Heart right ventricle (tissue), 16 donors: ENCODE measurements at regions not wholly inside any gene's neighbourhood (a gene's known extent, or its start where the extent isn't known, plus 50 kb on each side); places are given as distances from the start of the nearest gene placed in this dataset.

Experiments used
- ATAC-seq, 8 donors: fragments of 200-7000 bp; cut with Tn5 transposase; one replicate each; pipeline ENCODE4 v1.9.1; 2020; ENCODE audit warnings: mild to moderate bottlenecking in 8 of 8, moderate library complexity in 8 of 8, moderate number of reproducible peaks in 1 of 8
- DNase-seq, 2 donors: peaks; one replicate each; pipeline ENCODE4 v3.0.0-alpha.2; 2020
- H3K27ac ChIP-seq, 10 donors: fragments of 200-600 bp; sonication (generic) in 2 of 10; one replicate each; pipeline versions ENCODE4 v1.5.0 to v1.8.0; 2020 to 2022; ENCODE audit warnings: mild to moderate bottlenecking in 3 of 10
- H3K27me3 ChIP-seq, 7 donors: fragments of 200-600 bp; one replicate each; pipeline ENCODE4 v1.8.0; 2021 to 2022; ENCODE audit warnings: mild to moderate bottlenecking in 2 of 7
- H3K36me3 ChIP-seq, 9 donors: fragments of 200-600 bp; sonication (generic) in 1 of 9; one replicate each; pipeline versions ENCODE4 v1.5.0 to v1.8.0; 2020 to 2022; ENCODE audit warnings: mild to moderate bottlenecking in 2 of 9
- H3K4me1 ChIP-seq, 9 donors: fragments of 200-600 bp; sonication (generic) in 1 of 9; one replicate each; pipeline versions ENCODE4 v1.5.0 to v1.8.0; 2020 to 2022; ENCODE audit warnings: mild to moderate bottlenecking in 4 of 9
- H3K4me3 ChIP-seq, 10 donors: fragments of 200-600 bp; sonication (generic) in 2 of 10; one replicate each; pipeline versions ENCODE4 v1.5.0 to v1.8.0; 2020 to 2022; ENCODE audit warnings: mild to moderate bottlenecking in 7 of 10, moderate library complexity in 2 of 10
- H3K9me3 ChIP-seq, 11 donors: fragments of 200-600 bp in 10 of 11; sonication (generic) in 2 of 11; one replicate each; pipeline versions ENCODE4 v1.5.0 to v1.8.0; 2013 to 2022; ENCODE audit warnings: mild to moderate bottlenecking in 2 of 11, control low read depth in 1 of 11, moderate library complexity in 1 of 11
- CTCF ChIP-seq, 9 donors: fragments of 200-600 bp; sonication (generic) in 2 of 9; IDR thresholded peaks; one replicate each; pipeline versions ENCODE4 v1.5.0 to v1.8.0; 2021 to 2022; ENCODE audit warnings: antibody characterized with exemption in 9 of 9, mild to moderate bottlenecking in 5 of 9, moderate library complexity in 1 of 9
- whole genome bisulfite sequencing, 2 donors: extraction: QIAGEN DNeasy Blood & Tissue Kit; methylation state at CpG; one replicate each; pipeline ENCODE4 v1.1.7; 2013; ENCODE audit warnings: inconsistent platforms in 1 of 2; 5-methylcytosine and 5-hydroxymethylcytosine counted together
- intact Hi-C, 10 donors: fragments of 100-400 bp; cut with DNase I; formaldehyde crosslinking; loops; one replicate each; pipeline versions ENCODE4 v1.11.1 to v1.14.2; 2022
- donor health status: Arrhythmogenic right ventricular cardiomyopathy.
- donor health status: ischemic (EF 13 %, LVEDD 7.1; RV severe dilation, severe dysfunction).
- donor health status: healthy with polysubstance abuse.
- donor health status: DM: no; HTN: yes; CAD: no.
- donor health status: DM: no; HTN: no; CAD: no.
- donor health status: ischemic (EF 25% LVEDD 6.9; RV normal size, moderate dysfunction).
- donor health status: ischemic (EF 25% LVEDD 5.7; RV mildly dilated, moderate dysfunction).
- donor health status: healthy.
- donor health status: DM: yes; HTN: yes; CAD: no.
- donor health status: Ischemic cardiomyopathy.
- donor health status: ischemic (EF 35%, LVEDD 5.7; RV mildly dilated, moderate dysfunction).
- donor health status: nonischemic (EF 11% LVEDD 7.7; RV severe dilation, severe dysfunction).
- donor health status: DM: yes; HTN: yes; CAD: no.
- donor health status: PGD.
- donor health status: ischemic (EF 29% LVEDD 5.4; RV normal size, mild dysfunction).
- donor health status: nonischemic (EF 23%, LVEDD 6.1; RV moderate dilation, normal function).

- Histone ChIP-seq H3K36me3 (no peaks in the 10 kb centered on the region), H3K27me3 (no peaks in the 10 kb centered on the region), H3K9me3 (peaks cover 0 to 30% (median 6%) of the 10 kb centered on the region in 11 donors), H3K4me3 (no peak overlapping the region), H3K27ac (no peak overlapping the region), H3K4me1 (no peaks in the 10 kb centered on the region)
- ATAC-seq = no peak
- intact Hi-C loops = no loop called here
- no peak for TF ChIP-seq CTCF (IDR thresholded peaks at IDR 0.05)
- 80 to 84% methylated on average over 7 of the region's 7 CpGs for WGBS, 2 donors
- no peak for DNase-seq
These were observed 328.7 kb downstream of the CYRIA start for GRCh38 chr2:16336916-16337315.

GRCh38 chr2:16336491-16336890 lies 329.1 kb downstream of the CYRIA start:
- Histone ChIP-seq H3K27me3 (no peaks in the 10 kb centered on the region), H3K27ac (no peak overlapping the region), H3K4me1 (no peaks in the 10 kb centered on the region), H3K9me3 (peaks cover 0 to 30% (median 6%) of the 10 kb centered on the region in 11 donors), H3K4me3 (no peak overlapping the region), H3K36me3 (no peaks in the 10 kb centered on the region)
- DNase-seq = no peak
- intact Hi-C loops = no loop called here
- TF ChIP-seq CTCF (IDR thresholded peaks at IDR 0.05) = no peak
- 79 to 81% methylated on average over 1 of the region's 1 CpG for WGBS, 2 donors
- no peak for ATAC-seq

GRCh38 chr2:16335947-16336346 lies 329.7 kb downstream of the CYRIA start:
- no peak for ATAC-seq
- peaks cover 0 to 29% (median 6%) of the 10 kb centered on the region in 11 donors for H3K9me3 ChIP-seq
- H3K27me3 ChIP-seq = no peaks in the 10 kb centered on the region
- H3K4me1 ChIP-seq = peaks cover 0 to 4% (median 0%) of the 10 kb centered on the region in 9 donors
- intact Hi-C loops = no loop called here
- H3K4me3 ChIP-seq = no peak overlapping the region
- DNase-seq = no peak
- 58 to 74% methylated on average over 3 of the region's 3 CpGs for WGBS, 2 donors
- H3K36me3 ChIP-seq = no peaks in the 10 kb centered on the region
- H3K27ac ChIP-seq = no peak overlapping the region
- TF ChIP-seq CTCF (IDR thresholded peaks at IDR 0.05) = no peak

GRCh38 chr2:16335604-16335930 lies 330.1 kb downstream of the CYRIA start:
- no peak for ATAC-seq
- no peak for TF ChIP-seq CTCF (IDR thresholded peaks at IDR 0.05)
- H3K27me3 ChIP-seq = no peaks in the 10 kb centered on the region
- H3K36me3 ChIP-seq = no peaks in the 10 kb centered on the region
- no peak for DNase-seq
- 72 to 88% methylated on average over 1 of the region's 1 CpG for WGBS, 2 donors
- H3K9me3 ChIP-seq = peaks cover 0 to 25% (median 6%) of the 10 kb centered on the region in 11 donors
- H3K27ac ChIP-seq = no peak overlapping the region
- intact Hi-C loops = no loop called here
- peaks cover 0 to 8% (median 0%) of the 10 kb centered on the region in 9 donors for H3K4me1 ChIP-seq
- no peak overlapping the region for H3K4me3 ChIP-seq
